Activated naive CD8-positive, alpha-beta T cell treated with anti-CD3 and anti-CD28 coated beads, Interleukin-2, amount 50 U/mL, for 24 hours (primary cell): ENCODE measurements at regions not wholly inside any gene's neighbourhood (a gene's known extent, or its start where the extent isn't known, plus 50 kb on each side); places are given as distances from the start of the nearest gene placed in this dataset.
A peak's percentile ranks its signal among the peaks of the same experiment; 100 is the strongest.
"Not testable (repeated sequence)": the region's sequence is repeated elsewhere in the genome, so short reads cannot be mapped to it uniquely, and the experiment has no call there.

Source experiments
- ATAC-seq: fragments of 150-1000 bp; cut with Tn5 transposase; one replicate; pipeline ENCODE4 v1.10.0; 2021
- DNase-seq: peaks from one replicate; pipeline ENCODE4 v3.0.0; 2021
- H3K27ac Mint-ChIP-seq: one replicate; pipeline ENCODE4 v1.8.0; 2021; ENCODE audit warnings: mild to moderate bottlenecking, mixed read lengths
- H3K27me3 Mint-ChIP-seq: one replicate; pipeline ENCODE4 v1.8.0; 2021; ENCODE audit warnings: mixed read lengths
- H3K36me3 Mint-ChIP-seq: one replicate; pipeline ENCODE4 v1.8.0; 2021; ENCODE audit warnings: low read depth, mixed read lengths
- H3K4me1 Mint-ChIP-seq: one replicate; pipeline ENCODE4 v1.8.0; 2021; ENCODE audit warnings: mixed read lengths
- H3K4me3 Mint-ChIP-seq: one replicate; pipeline ENCODE4 v1.8.0; 2021; ENCODE audit warnings: mild to moderate bottlenecking, moderate library complexity, mixed read lengths
- H3K9me3 Mint-ChIP-seq: one replicate; pipeline ENCODE4 v1.8.0; 2021; ENCODE audit warnings: mixed read lengths

GRCh38 chr2:44098891-44099290 lies 69.8 kb upstream of the PPM1B start:
- H3K4me1 Mint-ChIP-seq: peaks cover 8% of the 10 kb centered on the region
- no peaks in the 10 kb centered on the region for H3K36me3 Mint-ChIP-seq
- H3K27me3 Mint-ChIP-seq: no peaks in the 10 kb centered on the region
- H3K9me3 Mint-ChIP-seq: no peaks in the 10 kb centered on the region
- DNase-seq (no peak), ATAC-seq (no peak)
- no peak overlapping the region for H3K4me3 Mint-ChIP-seq
- no peak overlapping the region for H3K27ac Mint-ChIP-seq

GRCh38 chr2:44100351-44100750 lies 68.3 kb upstream of the PPM1B start:
- no peak for DNase-seq
- Mint-ChIP-seq H3K4me1 (peaks cover 11% of the 10 kb centered on the region), H3K4me3 (no peak overlapping the region), H3K27me3 (no peaks in the 10 kb centered on the region), H3K36me3 (no peaks in the 10 kb centered on the region), H3K27ac (no peak overlapping the region), H3K9me3 (no peaks in the 10 kb centered on the region)
- ATAC-seq: no peak

- no peak overlapping the region for H3K4me3 Mint-ChIP-seq
- ATAC-seq: no peak
- H3K4me1 Mint-ChIP-seq: peaks cover 11% of the 10 kb centered on the region
- H3K27me3 Mint-ChIP-seq: no peaks in the 10 kb centered on the region
- no peaks in the 10 kb centered on the region for H3K36me3 Mint-ChIP-seq
- no peak overlapping the region for H3K27ac Mint-ChIP-seq
- no peaks in the 10 kb centered on the region for H3K9me3 Mint-ChIP-seq
- no peak for DNase-seq
Observed at GRCh38 chr2:44101246-44101645, 67.4 kb upstream of the PPM1B start.

GRCh38 chr2:44102790-44103562 lies 65.7 kb upstream of the PPM1B start:
- Mint-ChIP-seq H3K36me3 (no peaks in the 10 kb centered on the region), H3K27me3 (no peaks in the 10 kb centered on the region), H3K27ac (no peak overlapping the region), H3K9me3 (no peaks in the 10 kb centered on the region), H3K4me1 (peaks cover 16% of the 10 kb centered on the region), H3K4me3 (no peak overlapping the region)
- DNase-seq (no peak), ATAC-seq (no peak)

GRCh38 chr2:44103639-44104038 lies 65.0 kb upstream of the PPM1B start:
- Mint-ChIP-seq H3K27me3 (no peaks in the 10 kb centered on the region), H3K9me3 (no peaks in the 10 kb centered on the region), H3K36me3 (no peaks in the 10 kb centered on the region), H3K27ac (no peak overlapping the region), H3K4me1 (peaks cover 12% of the 10 kb centered on the region), H3K4me3 (no peak overlapping the region)
- DNase-seq: no peak
- ATAC-seq: no peak

GRCh38 chr2:44104855-44105271 lies 63.8 kb upstream of the PPM1B start:
- DNase-seq: no peak
- no peaks in the 10 kb centered on the region for H3K9me3 Mint-ChIP-seq
- no peaks in the 10 kb centered on the region for H3K36me3 Mint-ChIP-seq
- no peak overlapping the region for H3K4me3 Mint-ChIP-seq
- no peak for ATAC-seq
- peaks cover 16% of the 10 kb centered on the region for H3K4me1 Mint-ChIP-seq
- H3K27ac Mint-ChIP-seq: no peak overlapping the region
- H3K27me3 Mint-ChIP-seq: no peaks in the 10 kb centered on the region

- H3K4me3 Mint-ChIP-seq, ATAC-seq: not testable (repeated sequence)
- H3K4me1 Mint-ChIP-seq: peaks cover 13% of the 10 kb centered on the region
Observed at GRCh38 chr2:44106509-44106908, 62.2 kb upstream of the PPM1B start.

GRCh38 chr2:44107086-44107740 lies 61.5 kb upstream of the PPM1B start:
- no peaks in the 10 kb centered on the region for H3K27me3 Mint-ChIP-seq
- H3K36me3 Mint-ChIP-seq: no peaks in the 10 kb centered on the region
- no peak for DNase-seq
- H3K9me3 Mint-ChIP-seq: no peaks in the 10 kb centered on the region
- H3K4me1 Mint-ChIP-seq: peaks cover 13% of the 10 kb centered on the region
- peak overlapping the region; percentile 37 for H3K27ac Mint-ChIP-seq
- no peak overlapping the region for H3K4me3 Mint-ChIP-seq
- no peak for ATAC-seq

More at GRCh38 chr2:44106509-44106908, 62.2 kb upstream of the PPM1B start:
- not testable (repeated sequence) for H3K9me3 Mint-ChIP-seq, H3K27ac Mint-ChIP-seq, H3K36me3 Mint-ChIP-seq, DNase-seq, H3K27me3 Mint-ChIP-seq

- no peaks in the 10 kb centered on the region for H3K9me3 Mint-ChIP-seq
- no peaks in the 10 kb centered on the region for H3K36me3 Mint-ChIP-seq
- peaks cover 13% of the 10 kb centered on the region for H3K4me1 Mint-ChIP-seq
- ATAC-seq (no peak), DNase-seq (no peak)
- H3K4me3 Mint-ChIP-seq: no peak overlapping the region
- H3K27me3 Mint-ChIP-seq: no peaks in the 10 kb centered on the region
- no peak overlapping the region for H3K27ac Mint-ChIP-seq
Observed at GRCh38 chr2:44107974-44108373, 60.7 kb upstream of the PPM1B start.

GRCh38 chr2:44109166-44109565 lies 59.5 kb upstream of the PPM1B start:
- DNase-seq: no peak
- H3K27ac Mint-ChIP-seq: no peak overlapping the region
- no peaks in the 10 kb centered on the region for H3K9me3 Mint-ChIP-seq
- no peaks in the 10 kb centered on the region for H3K36me3 Mint-ChIP-seq
- H3K27me3 Mint-ChIP-seq: no peaks in the 10 kb centered on the region
- ATAC-seq: peak; percentile 40
- peaks cover 13% of the 10 kb centered on the region for H3K4me1 Mint-ChIP-seq
- H3K4me3 Mint-ChIP-seq: no peak overlapping the region

GRCh38 chr2:44110444-44110843 lies 58.2 kb upstream of the PPM1B start:
- H3K4me1 Mint-ChIP-seq: peaks cover 10% of the 10 kb centered on the region
- H3K9me3 Mint-ChIP-seq: no peaks in the 10 kb centered on the region
- no peak for DNase-seq
- no peaks in the 10 kb centered on the region for H3K36me3 Mint-ChIP-seq
- no peak for ATAC-seq
- H3K27ac Mint-ChIP-seq: no peak overlapping the region
- H3K4me3 Mint-ChIP-seq: no peak overlapping the region
- H3K27me3 Mint-ChIP-seq: no peaks in the 10 kb centered on the region

- no peaks in the 10 kb centered on the region for H3K36me3 Mint-ChIP-seq
- ATAC-seq: no peak
- no peak overlapping the region for H3K4me3 Mint-ChIP-seq
Observed at GRCh38 chr2:44112096-44112495, 56.6 kb upstream of the PPM1B start.

GRCh38 chr2:44116319-44116718 lies 52.4 kb upstream of the PPM1B start:
- Mint-ChIP-seq H3K27me3 (no peaks in the 10 kb centered on the region), H3K4me1 (peaks cover 26% of the 10 kb centered on the region), H3K4me3 (no peak overlapping the region), H3K36me3 (no peaks in the 10 kb centered on the region), H3K27ac (no peak overlapping the region), H3K9me3 (no peaks in the 10 kb centered on the region)
- DNase-seq (no peak), ATAC-seq (no peak)

More at GRCh38 chr2:44112096-44112495, 56.6 kb upstream of the PPM1B start:
- DNase-seq: no peak
- Mint-ChIP-seq H3K9me3 (no peaks in the 10 kb centered on the region), H3K4me1 (peaks cover 14% of the 10 kb centered on the region), H3K27ac (no peak overlapping the region), H3K27me3 (no peaks in the 10 kb centered on the region)

GRCh38 chr2:44118257-44118656 lies 50.4 kb upstream of the PPM1B start:
- ATAC-seq: no peak
- H3K27ac Mint-ChIP-seq: no peak overlapping the region

More at GRCh38 chr2:44118257-44118656, 50.4 kb upstream of the PPM1B start:
- Mint-ChIP-seq H3K4me3 (no peak overlapping the region), H3K36me3 (no peaks in the 10 kb centered on the region), H3K9me3 (no peaks in the 10 kb centered on the region), H3K4me1 (peaks cover 38% of the 10 kb centered on the region), H3K27me3 (peaks cover 5% of the 10 kb centered on the region)
- no peak for DNase-seq
